ENCODE measurements at regions not wholly inside any gene's neighbourhood (a gene's known extent, or its start where the extent isn't known, plus 50 kb on each side); places are given as distances from the start of the nearest gene placed in this dataset.

DNA sequence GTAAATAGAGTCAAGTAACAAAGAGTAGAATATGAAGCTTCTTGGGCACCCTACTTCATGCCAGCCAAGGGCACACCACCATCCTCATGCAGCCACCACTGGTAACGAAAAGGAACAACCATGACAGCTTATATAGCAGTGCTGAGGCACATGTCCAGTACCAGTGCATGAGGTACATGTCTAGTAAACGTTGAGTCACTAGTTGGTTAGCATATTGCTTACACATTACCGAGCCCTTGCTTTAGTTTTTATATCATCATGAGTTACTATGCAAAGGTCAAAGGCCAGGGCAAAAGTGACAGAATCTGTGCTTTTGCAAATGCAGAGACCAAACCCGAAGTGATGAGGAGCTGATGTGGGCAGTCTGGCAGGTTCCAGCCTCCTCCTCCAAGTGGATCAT is 147.1 kb upstream of the MAP1B start:
- Mint-ChIP-seq H3K27ac (ENCODE audit: unreplicated experiment) (no peak overlapping the region), H3K9me3 (ENCODE audit: unreplicated experiment) (no peaks in the 10 kb centered on the region), H3K4me3 (ENCODE audit: unreplicated experiment) (no peak overlapping the region), H3K27me3 (ENCODE audit: unreplicated experiment) (no peaks in the 10 kb centered on the region), H3K36me3 (ENCODE audit: low read depth, unreplicated experiment) (no peaks in the 10 kb centered on the region), H3K4me1 (ENCODE audit: unreplicated experiment) (peaks cover 8% of the 10 kb centered on the region)
- no peak for TF ChIP-seq CTCF (IDR thresholded peaks at IDR 0.05; ENCODE audit: unreplicated experiment)
- DNase-seq (ENCODE audit: low spot score): no peak

DNA sequence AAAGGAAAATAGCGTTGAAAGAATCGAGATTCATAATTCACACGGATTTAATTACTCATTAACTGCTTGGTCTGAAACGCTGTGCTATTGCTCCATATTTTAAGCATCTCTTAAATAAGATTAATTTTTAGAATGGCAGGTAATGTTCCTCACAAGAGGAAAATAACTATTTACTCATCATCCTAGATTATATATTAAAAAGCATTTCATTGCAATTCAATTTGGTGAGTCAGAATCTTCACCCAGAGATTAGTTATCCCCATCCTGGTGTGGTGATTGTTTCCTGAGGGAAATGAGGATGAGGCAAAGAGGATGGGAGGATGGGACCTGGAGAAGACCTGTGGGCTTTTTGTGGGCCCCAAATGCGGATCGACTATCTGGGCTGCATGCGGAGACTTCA is 145.5 kb upstream of the MAP1B start:
- H3K4me1 Mint-ChIP-seq (ENCODE audit: unreplicated experiment): peaks cover 8% of the 10 kb centered on the region
- TF ChIP-seq CTCF (IDR thresholded peaks at IDR 0.05; ENCODE audit: unreplicated experiment): no peak
- no peaks in the 10 kb centered on the region for H3K36me3 Mint-ChIP-seq (ENCODE audit: low read depth, unreplicated experiment)
- no peak for DNase-seq (ENCODE audit: low spot score)
- no peak overlapping the region for H3K27ac Mint-ChIP-seq (ENCODE audit: unreplicated experiment)
- H3K27me3 Mint-ChIP-seq (ENCODE audit: unreplicated experiment): no peaks in the 10 kb centered on the region
- H3K9me3 Mint-ChIP-seq (ENCODE audit: unreplicated experiment): no peaks in the 10 kb centered on the region
- no peak overlapping the region for H3K4me3 Mint-ChIP-seq (ENCODE audit: unreplicated experiment)

DNA sequence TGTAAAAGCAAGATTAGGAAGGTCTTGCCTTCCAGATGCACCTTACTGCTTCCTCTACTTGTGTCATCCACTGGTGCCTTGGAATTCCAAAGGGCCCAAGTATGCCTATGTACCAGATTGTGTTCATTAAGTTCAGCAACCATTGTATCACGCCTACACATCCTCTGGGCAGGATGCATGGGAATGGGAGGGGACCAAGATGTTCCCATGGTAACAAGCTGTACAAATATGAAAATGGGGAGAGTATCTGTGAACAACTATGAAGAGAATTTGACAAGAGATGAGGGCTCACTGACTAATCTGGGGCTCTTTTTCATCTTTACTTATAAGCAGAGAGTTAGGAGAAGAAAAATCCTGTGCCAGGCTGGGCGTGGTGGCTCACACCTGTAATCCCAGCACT is 137.8 kb upstream of the MAP1B start:
- Mint-ChIP-seq H3K4me3 (ENCODE audit: unreplicated experiment) (no peak overlapping the region), H3K36me3 (ENCODE audit: low read depth, unreplicated experiment) (no peaks in the 10 kb centered on the region), H3K27me3 (ENCODE audit: unreplicated experiment) (peaks cover 4% of the 10 kb centered on the region), H3K4me1 (ENCODE audit: unreplicated experiment) (no peaks in the 10 kb centered on the region), H3K9me3 (ENCODE audit: unreplicated experiment) (no peaks in the 10 kb centered on the region), H3K27ac (ENCODE audit: unreplicated experiment) (no peak overlapping the region)
- TF ChIP-seq CTCF (IDR thresholded peaks at IDR 0.05; ENCODE audit: unreplicated experiment): no peak
- DNase-seq (ENCODE audit: low spot score): no peak

- Mint-ChIP-seq H3K4me3 (ENCODE audit: unreplicated experiment) (no peak overlapping the region), H3K9me3 (ENCODE audit: unreplicated experiment) (no peaks in the 10 kb centered on the region), H3K4me1 (ENCODE audit: unreplicated experiment) (no peaks in the 10 kb centered on the region), H3K27me3 (ENCODE audit: unreplicated experiment) (peaks cover 4% of the 10 kb centered on the region), H3K27ac (ENCODE audit: unreplicated experiment) (no peak overlapping the region), H3K36me3 (ENCODE audit: low read depth, unreplicated experiment) (no peaks in the 10 kb centered on the region)
- no peak for DNase-seq (ENCODE audit: low spot score)
- TF ChIP-seq CTCF (IDR thresholded peaks at IDR 0.05; ENCODE audit: unreplicated experiment): no peak
Observed at GRCh38 chr5:71971862-71972261, 135.4 kb upstream of the MAP1B start.

- Mint-ChIP-seq H3K27me3 (ENCODE audit: unreplicated experiment) (peaks cover 4% of the 10 kb centered on the region), H3K36me3 (ENCODE audit: low read depth, unreplicated experiment) (no peaks in the 10 kb centered on the region), H3K27ac (ENCODE audit: unreplicated experiment) (no peak overlapping the region), H3K4me1 (ENCODE audit: unreplicated experiment) (no peaks in the 10 kb centered on the region), H3K4me3 (ENCODE audit: unreplicated experiment) (no peak overlapping the region), H3K9me3 (ENCODE audit: unreplicated experiment) (no peaks in the 10 kb centered on the region)
- no peak for TF ChIP-seq CTCF (IDR thresholded peaks at IDR 0.05; ENCODE audit: unreplicated experiment)
- DNase-seq (ENCODE audit: low spot score): no peak
Observed at GRCh38 chr5:71972777-71973473, 134.3 kb upstream of the MAP1B start.
